LNCAP (cell line): ENCODE measurements at regions not wholly inside any gene's neighbourhood (a gene's known extent, or its start where the extent isn't known, plus 50 kb on each side); places are given as distances from the start of the nearest gene placed in this dataset.

Experiments used
- CTCF ChIP-seq: fragments of 450-650 bp; IDR thresholded peaks from 2 replicates; pipeline ENCODE4 v1.5.1; 2017; ENCODE audit warnings: mild to moderate bottlenecking

- TF ChIP-seq CTCF: no peak
Observed at GRCh38 chr17:33811984-33812577, 443.0 kb upstream of the CCL2 start.

DNA sequence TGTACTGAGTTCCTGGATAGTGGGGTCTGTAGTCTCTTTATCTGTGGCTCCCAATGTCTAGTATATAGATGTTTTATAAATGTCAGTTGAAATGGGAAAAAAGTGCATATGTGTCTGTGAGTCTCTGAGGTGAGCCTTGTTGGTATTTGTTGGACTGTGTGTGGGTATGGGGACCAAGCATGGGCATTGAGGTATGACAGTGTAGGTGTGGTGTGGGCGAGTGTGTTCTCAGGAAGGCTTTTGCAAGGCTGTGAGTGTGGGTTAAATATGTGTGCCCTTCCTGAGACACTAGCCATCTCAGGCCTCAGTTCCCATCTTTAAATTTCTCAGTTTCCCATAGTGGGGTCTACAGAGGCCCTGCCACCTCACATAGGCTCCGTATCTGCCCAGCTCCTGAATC is 440.2 kb upstream of the CCL2 start:
- TF ChIP-seq CTCF: no peak

GRCh38 chr17:33816036-33816435 is 439.0 kb upstream of the CCL2 start:
- no peak for TF ChIP-seq CTCF

DNA sequence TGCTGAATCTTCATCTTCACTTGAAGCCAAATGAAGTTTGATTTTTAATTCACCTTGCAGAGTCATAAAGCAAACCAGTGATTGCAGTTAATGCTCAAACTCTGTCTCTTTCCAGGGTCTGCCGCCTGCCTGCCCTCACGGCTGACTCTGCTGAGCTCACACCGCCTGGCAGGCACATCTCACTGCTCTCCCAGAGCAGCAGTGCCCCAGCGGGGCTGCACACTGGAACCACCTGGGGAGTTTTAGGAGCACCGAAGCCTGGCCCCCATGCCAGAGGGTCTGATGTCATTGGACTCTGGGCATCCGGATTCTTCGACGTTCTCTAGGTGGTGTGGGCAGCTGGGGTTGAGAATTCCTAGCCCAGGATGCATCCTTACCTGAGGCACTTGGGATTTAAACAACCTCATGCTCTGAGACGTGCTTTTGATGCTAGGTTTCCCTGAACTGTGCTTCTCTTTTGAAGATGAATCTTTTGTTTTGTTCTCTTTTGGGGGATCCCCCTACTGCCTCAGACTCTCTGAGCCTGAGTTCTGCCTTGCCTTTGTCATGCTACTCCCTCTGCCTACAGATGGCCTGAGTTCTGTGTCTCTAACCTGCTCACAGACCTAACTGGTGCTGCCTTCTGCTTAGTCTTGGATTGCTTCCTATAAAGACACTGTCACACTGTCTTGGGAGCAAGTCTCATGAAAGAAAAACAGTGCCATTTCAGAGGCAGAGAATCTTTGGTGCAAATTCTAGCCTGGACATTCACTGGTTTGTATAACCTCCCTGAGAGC is 438.1 kb upstream of the CCL2 start:
- TF ChIP-seq CTCF: no peak

DNA sequence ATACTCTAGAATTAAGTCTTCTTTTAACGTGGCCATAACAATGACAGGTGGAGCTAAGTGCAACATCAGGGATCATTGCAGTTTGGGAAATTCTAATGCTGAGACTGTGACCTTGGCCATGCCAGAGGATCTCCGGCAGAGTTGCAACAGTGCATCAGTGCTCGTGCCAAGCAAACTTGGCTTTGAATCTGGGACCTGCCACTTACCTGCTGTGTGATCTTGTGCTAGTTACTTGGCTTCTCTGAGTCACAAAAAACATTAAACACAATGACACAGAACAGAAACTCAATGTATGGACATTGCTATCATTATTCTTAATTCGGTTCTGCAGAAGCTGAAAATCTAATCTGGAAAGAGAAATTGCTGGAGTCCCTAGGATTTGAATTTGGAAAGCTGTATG is 435.5 kb upstream of the CCL2 start:
- no peak for TF ChIP-seq CTCF

DNA sequence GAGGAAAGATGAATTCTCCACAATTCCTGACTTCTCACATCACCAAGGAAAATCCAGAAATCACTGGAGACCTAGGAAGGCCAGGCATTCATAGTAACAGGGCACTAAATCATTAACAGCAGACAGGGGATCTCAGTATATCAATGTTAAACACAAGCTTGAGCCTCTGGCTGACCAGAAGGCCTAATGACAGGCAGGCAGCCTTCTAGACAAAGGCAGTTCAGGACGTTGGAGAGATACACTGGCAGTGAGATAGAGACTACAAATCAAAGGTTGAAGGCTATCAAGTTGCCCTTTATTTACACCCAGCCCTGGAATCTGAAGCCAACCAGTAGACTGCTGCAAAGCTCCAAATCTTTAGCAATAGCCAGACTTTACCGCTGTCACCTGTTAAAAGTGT is 422.8 kb upstream of the CCL2 start:
- TF ChIP-seq CTCF: no peak

- TF ChIP-seq CTCF: no peak
Observed at GRCh38 chr17:33837281-33837680, 417.8 kb upstream of the CCL2 start.
